AML-193 (cell line): ENCODE measurements at regions not wholly inside any gene's neighbourhood (a gene's known extent, or its start where the extent isn't known, plus 50 kb on each side); places are given as distances from the start of the nearest gene placed in this dataset.
"Not testable (repeated sequence)": the region's sequence is repeated elsewhere in the genome, so short reads cannot be mapped to it uniquely, and the experiment has no call there.

Source experiments
- DNase-seq, 2 experiments: peaks; one replicate each; lab custom pipeline; 2025; lab: John Stamatoyannopoulos, UW

GRCh38 chr13:58991826-58992477 is 1171.8 kb downstream of the DIAPH3 start:
- no peak for DNase-seq

- DNase-seq = no peak
These were observed 1171.2 kb downstream of the DIAPH3 start for GRCh38 chr13:58992478-58993042.

DNA sequence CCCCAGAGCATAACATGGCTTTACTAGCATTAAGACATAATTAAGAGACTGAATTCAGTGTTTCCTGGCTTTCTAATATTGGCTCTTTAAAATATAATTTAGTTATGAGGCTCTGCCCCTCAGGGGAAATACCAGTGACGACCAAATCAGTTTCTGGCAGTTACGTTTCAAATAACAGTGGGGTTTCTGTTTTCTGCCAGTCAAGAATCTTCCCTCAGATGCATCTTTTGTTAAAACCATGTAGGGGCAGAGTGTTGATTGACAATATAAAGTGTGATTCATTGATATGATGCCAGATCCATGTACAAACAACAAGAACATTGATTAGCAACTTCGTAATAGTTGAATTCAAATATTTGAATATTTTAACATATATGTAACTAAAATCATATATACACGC is 1169.7 kb downstream of the DIAPH3 start:
- no peak for DNase-seq

DNA sequence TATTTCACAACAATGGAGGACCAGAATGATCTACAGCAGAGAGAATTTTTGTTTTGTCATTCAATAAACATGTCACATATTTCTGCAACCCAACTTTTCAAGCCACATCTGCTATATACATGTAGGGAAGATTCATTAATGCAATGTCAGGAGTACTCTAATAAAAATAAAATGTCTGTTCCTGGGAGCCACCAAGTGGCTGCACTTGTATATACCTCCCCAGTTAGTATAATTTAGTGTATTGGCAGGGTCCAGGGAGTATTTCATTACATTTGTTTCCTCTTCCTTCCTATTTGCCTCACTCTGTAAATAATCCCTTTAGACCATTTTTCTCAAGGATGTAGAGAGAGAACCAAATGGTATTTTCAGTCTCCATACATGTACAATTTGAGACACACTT is 1169.0 kb downstream of the DIAPH3 start:
- DNase-seq = peak in 1 of 2 experiments; percentile 20

GRCh38 chr13:58998716-58999115 is 1165.0 kb downstream of the DIAPH3 start:
- no peak for DNase-seq

GRCh38 chr13:58999851-59000250 is 1163.9 kb downstream of the DIAPH3 start:
- no peak for DNase-seq

DNA sequence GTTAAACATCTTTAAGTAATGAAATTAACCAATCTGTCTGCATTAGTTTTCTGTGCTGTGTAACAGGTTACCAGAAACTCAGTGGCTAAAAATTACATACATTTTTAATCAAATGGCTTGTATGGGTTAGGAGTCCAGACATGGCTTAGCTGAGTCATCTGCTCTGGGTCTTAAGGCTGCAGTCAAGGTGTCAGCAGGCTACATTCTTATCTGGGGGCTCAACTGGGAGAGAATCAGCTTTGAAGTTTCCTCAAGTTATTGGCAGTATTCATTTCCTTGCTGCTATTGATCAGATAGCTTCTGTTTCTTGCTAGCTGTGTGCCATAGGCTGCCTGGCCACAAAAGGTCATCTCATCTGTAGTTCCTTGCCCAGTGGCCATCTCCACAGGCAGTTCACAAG is 1163.0 kb downstream of the DIAPH3 start:
- no peak for DNase-seq

- no peak for DNase-seq
These were observed 1151.0 kb downstream of the DIAPH3 start for GRCh38 chr13:59012731-59013130.

DNA sequence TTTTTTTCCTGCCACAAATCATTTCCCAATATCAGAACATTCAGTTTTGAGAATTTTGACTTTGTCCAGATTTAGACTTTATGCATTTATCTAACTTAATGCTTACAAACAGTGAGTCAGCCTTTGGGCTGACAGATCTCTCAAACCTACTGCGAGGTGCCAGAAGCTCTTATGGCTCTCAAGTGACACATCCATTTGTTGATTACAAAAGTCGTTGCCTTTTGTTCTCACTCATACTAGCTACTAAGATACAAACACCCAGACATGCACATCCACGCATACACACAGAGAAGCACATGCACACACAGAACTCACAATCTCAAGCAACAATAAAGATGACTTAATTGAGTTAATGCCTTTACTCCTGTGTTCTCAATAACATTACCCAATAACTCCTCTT is 1147.5 kb downstream of the DIAPH3 start:
- DNase-seq = no peak

DNA sequence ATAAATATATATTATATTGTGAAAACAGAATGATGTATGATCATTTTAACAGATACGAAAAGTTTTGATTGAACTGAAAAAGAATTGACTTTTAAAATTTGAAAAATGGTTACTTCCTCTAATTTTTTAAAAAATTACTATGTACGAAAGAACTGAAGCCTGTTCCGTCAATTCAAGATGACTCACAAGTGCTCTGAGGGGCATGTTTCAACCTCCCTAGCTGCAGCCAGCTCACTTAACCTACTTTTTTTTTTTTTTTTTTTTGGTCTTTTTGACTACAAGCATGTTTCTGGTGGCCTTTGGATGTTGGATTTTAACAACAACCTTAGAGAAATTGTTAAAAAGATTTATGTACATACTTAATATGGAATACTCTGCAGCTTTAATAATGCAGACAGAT is 1139.3 kb downstream of the DIAPH3 start:
- DNase-seq = no peak

DNA sequence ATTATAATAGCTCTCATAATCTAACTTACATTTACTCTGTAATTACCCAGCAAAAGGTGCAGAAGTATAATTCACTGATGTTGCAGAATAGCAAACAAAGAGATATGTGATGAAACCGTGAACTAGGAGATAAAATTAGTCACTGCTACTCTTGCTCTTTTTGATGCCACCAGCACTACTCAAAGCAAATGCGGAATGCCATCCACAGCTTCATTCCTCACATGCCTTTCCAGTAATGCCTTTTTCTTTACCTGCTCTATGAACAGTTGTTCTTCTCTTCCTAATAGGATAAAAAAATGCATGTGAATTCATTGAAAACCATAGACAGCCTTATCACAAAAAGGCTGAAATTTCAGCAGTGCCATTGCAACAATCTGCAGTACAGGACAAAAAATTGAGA is 1129.5 kb downstream of the DIAPH3 start:
- DNase-seq = no peak

DNA sequence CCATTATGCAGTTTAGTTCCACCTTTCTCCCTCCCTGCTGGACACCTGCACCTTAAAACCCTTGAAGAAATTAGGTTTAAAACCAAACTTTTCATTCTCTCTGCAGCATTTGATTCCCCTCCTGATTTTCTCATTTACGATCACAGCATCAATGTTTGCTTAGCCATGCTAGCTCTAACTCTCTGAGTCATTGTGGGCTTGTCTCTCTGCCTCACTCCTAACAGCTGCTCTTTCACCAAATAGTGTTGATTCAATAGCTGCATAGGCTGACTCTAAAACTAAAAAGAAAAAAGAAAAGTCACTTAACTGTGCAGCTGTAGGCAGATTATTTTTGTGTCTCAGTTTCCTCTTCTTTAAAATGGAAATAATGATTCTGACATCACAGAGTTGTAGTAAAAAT is 1124.9 kb downstream of the DIAPH3 start:
- DNase-seq = no peak

DNA sequence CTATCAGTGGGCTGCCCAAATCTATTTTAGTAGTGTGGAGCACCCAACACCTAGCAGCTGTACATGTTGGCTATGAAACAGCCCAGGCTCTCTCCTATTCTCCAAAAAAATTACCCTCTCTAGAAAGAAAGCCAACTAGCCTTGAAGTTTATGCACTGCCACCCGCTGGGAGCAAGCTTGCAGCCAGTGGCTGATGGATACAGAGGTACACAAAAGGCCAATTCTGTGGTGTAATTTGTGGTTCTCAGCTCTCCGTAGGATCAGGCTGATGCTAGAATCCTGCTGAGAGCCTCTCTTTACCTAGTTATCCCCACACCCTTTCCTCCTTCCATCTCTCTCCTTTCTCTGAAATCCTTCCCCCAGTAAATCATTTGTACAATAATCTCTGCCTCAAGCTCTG is 1120.7 kb downstream of the DIAPH3 start:
- DNase-seq = no peak

GRCh38 chr13:59047546-59047945 is 1116.2 kb downstream of the DIAPH3 start:
- no peak for DNase-seq

DNA sequence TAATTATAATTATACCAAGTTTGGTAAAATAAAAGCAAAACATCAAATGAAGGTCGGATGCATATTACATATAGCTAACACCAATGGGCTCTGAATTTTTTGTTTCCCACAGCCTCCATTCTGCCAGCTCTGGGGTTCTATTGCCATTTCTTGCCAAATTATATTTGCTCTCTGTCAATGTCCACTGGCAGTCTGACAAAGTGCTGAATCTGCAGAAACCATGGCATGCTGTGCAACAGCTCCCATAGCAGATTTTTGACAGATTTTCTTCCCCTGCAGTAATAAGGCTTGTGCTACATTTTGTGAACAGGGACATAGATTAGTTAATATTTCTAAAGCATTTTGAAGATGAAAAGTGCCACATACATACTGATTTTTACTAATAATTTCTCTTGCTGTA is 1102.1 kb downstream of the DIAPH3 start:
- DNase-seq = no peak

GRCh38 chr13:59064042-59064441 is 1099.7 kb downstream of the DIAPH3 start:
- no peak for DNase-seq

DNA sequence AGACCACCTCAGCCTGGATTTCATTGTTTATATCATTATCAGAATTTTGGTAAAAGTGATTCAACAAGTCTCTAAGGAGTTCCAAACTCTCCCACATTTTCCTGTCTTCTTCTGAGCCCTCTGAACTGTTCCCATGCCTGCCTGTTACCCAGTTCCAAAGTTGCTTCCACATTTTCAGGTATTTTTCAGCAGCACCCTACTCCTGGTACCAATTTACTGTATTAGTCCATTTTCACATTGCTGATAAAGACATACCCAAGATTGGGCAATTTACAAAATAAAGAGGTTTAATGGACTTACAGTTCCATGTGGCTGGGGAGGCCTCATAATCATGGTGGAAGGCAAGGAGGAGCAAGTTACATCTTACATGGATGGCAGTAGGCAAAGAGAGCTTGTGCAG is 1087.3 kb downstream of the DIAPH3 start:
- DNase-seq = not testable (repeated sequence)

DNA sequence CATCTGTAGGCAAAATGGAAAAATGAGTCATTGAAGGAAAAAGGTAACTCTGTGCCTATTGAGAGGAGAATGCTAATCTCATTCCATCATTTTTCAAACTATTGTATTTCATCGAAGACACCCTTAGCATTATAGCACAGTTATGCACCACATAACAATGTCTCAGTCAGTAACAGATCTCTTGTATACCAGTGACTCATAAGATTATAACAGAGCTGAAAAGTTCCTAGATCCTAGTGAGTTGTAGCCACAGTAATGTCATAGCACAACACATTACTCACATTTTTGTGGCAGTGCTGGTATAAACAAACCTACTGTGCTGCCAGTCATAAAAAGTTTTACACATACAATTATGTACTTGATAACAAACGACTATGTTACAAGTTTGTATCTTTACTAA is 1077.6 kb downstream of the DIAPH3 start:
- DNase-seq = no peak

GRCh38 chr13:59088716-59089115 is 1075.0 kb downstream of the DIAPH3 start:
- no peak for DNase-seq

GRCh38 chr13:59094181-59094580 is 1069.5 kb downstream of the DIAPH3 start:
- DNase-seq = no peak

DNA sequence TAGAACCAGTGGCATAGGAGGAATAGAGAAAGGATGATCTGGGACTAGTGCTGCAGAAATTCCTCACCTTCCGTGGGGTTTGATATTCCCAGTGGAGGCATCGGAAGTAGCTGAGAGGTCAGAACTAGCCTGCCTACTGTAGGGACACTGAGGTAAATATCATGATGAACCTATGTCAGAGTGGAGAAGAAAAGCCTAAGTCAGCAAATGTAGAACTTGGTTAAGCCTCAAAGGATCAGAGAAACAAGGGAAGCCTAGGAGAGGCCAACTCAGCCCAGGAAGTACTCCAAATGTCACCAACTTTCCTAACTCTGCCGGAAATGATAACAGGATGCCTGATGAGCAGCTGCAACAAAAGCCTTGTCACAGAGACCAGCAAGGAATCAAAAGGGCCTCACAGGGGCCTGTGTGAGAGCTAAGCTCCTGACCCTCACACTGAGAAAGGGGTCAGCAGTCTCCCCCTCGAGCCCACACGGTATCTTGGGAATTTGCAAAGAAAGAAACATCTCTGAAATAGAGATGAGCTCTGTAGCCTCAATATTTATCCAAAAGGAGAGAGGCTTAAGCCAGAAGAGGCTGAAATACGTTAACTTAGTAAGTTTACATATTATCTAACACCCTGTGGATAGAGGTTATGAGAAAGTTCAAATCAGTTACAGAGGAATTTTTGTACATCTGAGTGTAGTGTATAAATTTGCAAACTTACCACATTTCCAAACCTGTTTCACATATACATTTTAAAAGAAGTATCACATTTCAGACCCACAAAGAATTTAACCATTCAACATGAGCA is 1064.3 kb downstream of the DIAPH3 start:
- DNase-seq = no peak

GRCh38 chr13:59103004-59103768 is 1060.5 kb downstream of the DIAPH3 start:
- DNase-seq = no peak

- DNase-seq = no peak
These were observed 1052.0 kb downstream of the DIAPH3 start for GRCh38 chr13:59111751-59112171.
